Astrocyte (in vitro differentiated cells and primary cell): ENCODE measurements at regions not wholly inside any gene's neighbourhood (a gene's known extent, or its start where the extent isn't known, plus 50 kb on each side); places are given as distances from the start of the nearest gene placed in this dataset.

Experiments
- DNase-seq: peaks from one replicate; pipeline ENCODE4 v3.0.0-alpha.2; 2010; ENCODE audit warnings: low read depth
- FAIRE-seq: peaks from 2 replicates; lab custom pipeline; 2011; peaks lifted over from hg19 to GRCh38; lab: Jason Lieb, UNC
- H2AFZ ChIP-seq: 2 replicates; pipeline ENCODE4 v1.6.0; 2012; ENCODE audit warnings: low read depth, low read length, inconsistent platforms
- H3K27ac ChIP-seq: 2 replicates; pipeline ENCODE4 v1.5.1; 2011; ENCODE audit warnings: low read depth, low read length, inconsistent platforms
- H3K27me3 ChIP-seq: 2 replicates; pipeline ENCODE4 v1.6.0; 2011; ENCODE audit warnings: low read length, inconsistent platforms; ENCODE audit not compliant: insufficient read depth
- H3K36me3 ChIP-seq: 2 replicates; pipeline ENCODE4 v1.5.1; 2011; ENCODE audit warnings: low read length, inconsistent platforms; ENCODE audit not compliant: insufficient read depth
- H3K4me1 ChIP-seq: 2 replicates; pipeline ENCODE4 v1.5.1; 2011; ENCODE audit warnings: low read length, inconsistent platforms; ENCODE audit not compliant: insufficient read depth
- H3K4me2 ChIP-seq: 2 replicates; pipeline ENCODE4 v1.6.0; 2012; ENCODE audit warnings: low read length, inconsistent platforms
- H3K4me3 ChIP-seq: 2 replicates; pipeline ENCODE4 v1.5.1; 2011; ENCODE audit warnings: low read depth, mild to moderate bottlenecking, low read length, inconsistent platforms; ENCODE audit not compliant: insufficient read depth
- H3K79me2 ChIP-seq: 2 replicates; pipeline ENCODE4 v1.6.0; 2012; ENCODE audit warnings: mild to moderate bottlenecking, low read length, inconsistent platforms; ENCODE audit not compliant: insufficient read depth
- H3K9ac ChIP-seq: 2 replicates; pipeline ENCODE4 v1.6.0; 2012; ENCODE audit warnings: mild to moderate bottlenecking, low read length, inconsistent platforms
- H3K9me3 ChIP-seq: 2 replicates; pipeline ENCODE4 v1.5.1; 2012; ENCODE audit warnings: low read depth, mild to moderate bottlenecking, low read length, inconsistent platforms; ENCODE audit not compliant: insufficient read depth
- H4K20me1 ChIP-seq: 2 replicates; pipeline ENCODE4 v1.6.0; 2012; ENCODE audit warnings: low read length, inconsistent platforms; ENCODE audit not compliant: insufficient read depth
- H3K27ac Mint-ChIP-seq: one replicate; pipeline ENCODE4 v1.8.0; 2021; ENCODE audit warnings: mild to moderate bottlenecking, mixed read lengths; ENCODE audit not compliant: unreplicated experiment
- H3K27me3 Mint-ChIP-seq: one replicate; pipeline ENCODE4 v1.8.0; 2021; ENCODE audit warnings: low read depth, mixed read lengths; ENCODE audit not compliant: unreplicated experiment
- H3K36me3 Mint-ChIP-seq: one replicate; pipeline ENCODE4 v1.8.0; 2021; ENCODE audit warnings: low read depth, mixed read lengths; ENCODE audit not compliant: unreplicated experiment
- H3K4me1 Mint-ChIP-seq: one replicate; pipeline ENCODE4 v1.8.0; 2021; ENCODE audit warnings: low read depth, mixed read lengths; ENCODE audit not compliant: unreplicated experiment
- H3K4me3 Mint-ChIP-seq: one replicate; pipeline ENCODE4 v1.8.0; 2021; ENCODE audit warnings: mild to moderate bottlenecking, moderate library complexity, mixed read lengths; ENCODE audit not compliant: unreplicated experiment
- H3K9me3 Mint-ChIP-seq: one replicate; pipeline ENCODE4 v1.8.0; 2021; ENCODE audit warnings: mild to moderate bottlenecking, mixed read lengths; ENCODE audit not compliant: unreplicated experiment
- EZH2 ChIP-seq: IDR thresholded peaks from 2 replicates; pipeline ENCODE4 v1.6.1; 2012; ENCODE audit warnings: mild to moderate bottlenecking, low read length, inconsistent platforms; ENCODE audit not compliant: insufficient read depth
- TF ChIP-seq, protein P1 (sequence below): IDR thresholded peaks from 2 replicates; pipeline ENCODE4 v1.5.1; 2011; ENCODE audit warnings: low read depth, mild to moderate bottlenecking, inconsistent platforms, low read length, moderate library complexity; ENCODE audit not compliant: insufficient read depth

DNA sequence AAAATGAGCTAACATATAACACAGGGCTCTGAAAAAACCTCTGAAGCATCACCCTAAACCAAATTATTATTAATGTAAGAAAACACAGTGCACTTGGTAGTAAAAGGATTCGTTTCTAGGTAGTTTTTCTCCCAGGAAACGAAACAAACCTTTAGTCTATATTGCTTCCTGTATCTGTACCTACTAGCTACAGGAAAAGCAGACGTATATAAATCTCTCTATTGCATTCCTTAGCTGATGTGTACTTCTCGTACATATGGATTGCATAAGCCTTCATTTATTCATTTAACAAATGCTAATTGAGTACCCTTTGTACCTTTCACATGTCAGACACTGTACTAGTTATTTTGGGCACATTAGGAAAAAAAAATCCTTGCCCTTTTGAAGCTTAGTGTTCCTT is 85.0 kb upstream of the RASA1 start:
- peak overlapping the region; percentile 9 for H3K27ac Mint-ChIP-seq
- no peak overlapping the region for H3K27ac ChIP-seq
- H3K4me3 Mint-ChIP-seq: no peak overlapping the region
- H3K9ac ChIP-seq: no peak overlapping the region
- H3K36me3 Mint-ChIP-seq: no peaks in the 10 kb centered on the region
- no peak overlapping the region for H3K4me2 ChIP-seq
- TF ChIP-seq, protein P1, sequence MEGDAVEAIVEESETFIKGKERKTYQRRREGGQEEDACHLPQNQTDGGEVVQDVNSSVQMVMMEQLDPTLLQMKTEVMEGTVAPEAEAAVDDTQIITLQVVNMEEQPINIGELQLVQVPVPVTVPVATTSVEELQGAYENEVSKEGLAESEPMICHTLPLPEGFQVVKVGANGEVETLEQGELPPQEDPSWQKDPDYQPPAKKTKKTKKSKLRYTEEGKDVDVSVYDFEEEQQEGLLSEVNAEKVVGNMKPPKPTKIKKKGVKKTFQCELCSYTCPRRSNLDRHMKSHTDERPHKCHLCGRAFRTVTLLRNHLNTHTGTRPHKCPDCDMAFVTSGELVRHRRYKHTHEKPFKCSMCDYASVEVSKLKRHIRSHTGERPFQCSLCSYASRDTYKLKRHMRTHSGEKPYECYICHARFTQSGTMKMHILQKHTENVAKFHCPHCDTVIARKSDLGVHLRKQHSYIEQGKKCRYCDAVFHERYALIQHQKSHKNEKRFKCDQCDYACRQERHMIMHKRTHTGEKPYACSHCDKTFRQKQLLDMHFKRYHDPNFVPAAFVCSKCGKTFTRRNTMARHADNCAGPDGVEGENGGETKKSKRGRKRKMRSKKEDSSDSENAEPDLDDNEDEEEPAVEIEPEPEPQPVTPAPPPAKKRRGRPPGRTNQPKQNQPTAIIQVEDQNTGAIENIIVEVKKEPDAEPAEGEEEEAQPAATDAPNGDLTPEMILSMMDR: no peak
- no peak for TF ChIP-seq EZH2
- H3K36me3 ChIP-seq: no peaks in the 10 kb centered on the region
- peak overlapping the region; percentile 18 for H2AFZ ChIP-seq
- no peaks in the 10 kb centered on the region for H3K4me1 Mint-ChIP-seq
- no peaks in the 10 kb centered on the region for H3K79me2 ChIP-seq
- H3K4me1 ChIP-seq: no peaks in the 10 kb centered on the region
- no peaks in the 10 kb centered on the region for H3K27me3 Mint-ChIP-seq
- H3K9me3 ChIP-seq: no peaks in the 10 kb centered on the region
- H3K4me3 ChIP-seq: no peak overlapping the region
- no peaks in the 10 kb centered on the region for H4K20me1 ChIP-seq
- FAIRE-seq (no peak), DNase-seq (no peak)
- no peaks in the 10 kb centered on the region for H3K9me3 Mint-ChIP-seq
- no peaks in the 10 kb centered on the region for H3K27me3 ChIP-seq

DNA sequence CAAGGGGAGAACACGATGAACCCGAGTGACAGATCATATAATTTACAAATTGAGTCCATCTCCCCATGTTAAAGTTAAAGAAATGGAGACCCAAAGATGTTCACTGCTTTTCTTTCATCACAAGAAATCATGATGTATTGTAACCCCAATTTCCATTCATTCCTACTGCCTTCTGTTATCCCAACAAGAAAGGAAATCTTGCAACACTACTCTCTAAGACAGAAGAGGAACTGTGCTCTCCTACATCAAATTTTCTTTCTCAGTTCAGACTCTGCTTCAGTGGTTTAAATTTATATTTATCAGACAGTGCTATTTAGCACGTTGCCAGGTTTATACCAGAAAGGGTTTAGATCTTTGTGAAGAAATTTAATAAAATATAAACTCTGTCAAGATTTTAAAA is 83.8 kb upstream of the RASA1 start:
- no peaks in the 10 kb centered on the region for H4K20me1 ChIP-seq
- FAIRE-seq (no peak), DNase-seq (no peak)
- no peak overlapping the region for H3K27ac Mint-ChIP-seq
- H2AFZ ChIP-seq: no peak overlapping the region
- H3K4me1 Mint-ChIP-seq: no peaks in the 10 kb centered on the region
- no peak overlapping the region for H3K4me2 ChIP-seq
- H3K27me3 ChIP-seq: no peaks in the 10 kb centered on the region
- no peaks in the 10 kb centered on the region for H3K36me3 Mint-ChIP-seq
- no peaks in the 10 kb centered on the region for H3K4me1 ChIP-seq
- H3K9ac ChIP-seq: no peak overlapping the region
- H3K4me3 Mint-ChIP-seq: no peak overlapping the region
- no peaks in the 10 kb centered on the region for H3K79me2 ChIP-seq
- no peaks in the 10 kb centered on the region for H3K9me3 ChIP-seq
- no peaks in the 10 kb centered on the region for H3K27me3 Mint-ChIP-seq
- no peak overlapping the region for H3K27ac ChIP-seq
- no peaks in the 10 kb centered on the region for H3K9me3 Mint-ChIP-seq
- TF ChIP-seq, protein P1: no peak
- TF ChIP-seq EZH2: no peak
- no peaks in the 10 kb centered on the region for H3K36me3 ChIP-seq
- no peak overlapping the region for H3K4me3 ChIP-seq

DNA sequence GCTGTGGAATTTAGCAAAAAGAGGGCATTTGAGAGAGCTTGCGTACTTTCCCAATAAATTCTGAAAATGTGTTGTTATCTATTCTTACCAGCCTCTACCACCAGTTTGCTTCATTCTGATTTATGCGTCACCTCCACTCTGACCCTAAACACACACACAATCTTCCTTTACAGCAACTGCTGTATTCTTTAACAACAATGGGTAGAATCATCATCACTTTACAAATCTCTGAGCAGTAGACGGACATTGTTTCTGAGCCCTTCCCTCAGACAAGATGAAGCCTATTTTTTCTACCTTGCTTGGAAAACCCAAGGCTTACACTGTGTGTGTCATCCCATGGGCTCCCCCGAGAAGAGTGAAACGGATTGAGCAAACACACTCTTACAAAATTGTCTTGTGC is 83.1 kb upstream of the RASA1 start:
- DNase-seq: no peak
- H3K9ac ChIP-seq: no peak overlapping the region
- no peaks in the 10 kb centered on the region for H3K4me1 Mint-ChIP-seq
- H3K27me3 ChIP-seq: no peaks in the 10 kb centered on the region
- no peaks in the 10 kb centered on the region for H3K9me3 ChIP-seq
- no peak overlapping the region for H3K4me3 ChIP-seq
- H3K27ac Mint-ChIP-seq: no peak overlapping the region
- H3K9me3 Mint-ChIP-seq: no peaks in the 10 kb centered on the region
- H3K4me2 ChIP-seq: no peak overlapping the region
- H2AFZ ChIP-seq: no peak overlapping the region
- H3K79me2 ChIP-seq: no peaks in the 10 kb centered on the region
- no peak for TF ChIP-seq EZH2
- TF ChIP-seq, protein P1: no peak
- no peaks in the 10 kb centered on the region for H3K36me3 ChIP-seq
- no peak for FAIRE-seq
- no peak overlapping the region for H3K27ac ChIP-seq
- H3K36me3 Mint-ChIP-seq: no peaks in the 10 kb centered on the region
- no peaks in the 10 kb centered on the region for H4K20me1 ChIP-seq
- no peaks in the 10 kb centered on the region for H3K4me1 ChIP-seq
- H3K4me3 Mint-ChIP-seq: no peak overlapping the region
- no peaks in the 10 kb centered on the region for H3K27me3 Mint-ChIP-seq
